ENCODE measurements at regions not wholly inside any gene's neighbourhood (a gene's known extent, or its start where the extent isn't known, plus 50 kb on each side); places are given as distances from the start of the nearest gene placed in this dataset.

- no peak for DNase-seq (ENCODE audit: low read depth, low spot score)
These were observed 98.8 kb upstream of the MYCBP2 start for GRCh38 chr13:77425705-77426104.

- no peak for DNase-seq (ENCODE audit: low read depth, low spot score)
These were observed 96.4 kb upstream of the MYCBP2 start for GRCh38 chr13:77423296-77423695.

GRCh38 chr13:77422724-77423123, 95.8 kb upstream of the MYCBP2 start:
- DNase-seq (ENCODE audit: low read depth, low spot score): no peak

DNA sequence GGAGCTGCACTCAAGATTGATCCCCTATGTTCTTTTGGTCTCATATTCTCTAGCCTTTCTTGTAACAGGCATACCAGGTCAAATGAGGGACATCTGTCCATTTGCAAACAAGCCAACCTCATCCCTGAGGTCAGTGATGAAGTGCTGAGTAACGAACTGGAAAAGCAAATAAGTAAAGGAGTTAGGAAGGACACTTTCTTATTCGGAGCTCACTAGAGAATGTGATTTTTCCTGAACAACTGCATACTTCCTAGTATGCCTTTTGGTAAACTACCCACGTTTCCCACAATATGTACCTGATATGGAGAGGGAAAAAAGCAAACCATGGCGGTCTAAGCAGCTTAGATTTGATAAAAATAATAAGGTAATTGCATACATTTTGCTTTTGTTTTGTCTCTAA, 91.0 kb upstream of the MYCBP2 start:
- DNase-seq (ENCODE audit: low read depth, low spot score): no peak

DNA sequence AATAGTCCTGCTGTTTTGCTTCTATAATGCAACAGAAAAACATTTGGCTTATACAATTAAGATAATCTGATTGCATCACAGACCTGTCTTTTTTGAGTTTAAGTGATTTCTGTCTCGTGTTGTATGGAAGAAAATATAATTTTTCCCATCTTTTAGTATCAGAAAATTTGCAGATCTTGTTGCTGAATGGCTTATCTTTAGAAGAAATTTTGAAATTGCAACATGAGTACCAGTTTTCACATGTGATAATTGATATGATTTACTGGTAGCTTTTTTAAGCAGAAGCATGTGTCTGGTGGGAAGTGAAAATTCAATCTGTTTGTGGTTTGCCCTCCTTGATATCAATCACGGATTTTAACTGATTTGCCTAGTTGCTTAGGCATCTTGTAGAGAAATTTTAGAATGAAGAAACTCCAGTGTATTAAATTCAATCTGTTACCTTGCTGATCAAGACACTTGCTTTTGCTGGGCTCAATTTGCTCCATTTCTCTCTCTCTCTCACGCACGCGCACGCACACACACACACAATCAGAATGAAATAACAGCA, 89.8 kb upstream of the MYCBP2 start:
- no peak for DNase-seq (ENCODE audit: low read depth, low spot score)

- no peak for DNase-seq (ENCODE audit: low read depth, low spot score)
These were observed 88.6 kb upstream of the MYCBP2 start for GRCh38 chr13:77415253-77416071.

- no peak for DNase-seq (ENCODE audit: low read depth, low spot score)
These were observed 86.0 kb upstream of the MYCBP2 start for GRCh38 chr13:77412860-77413259.

DNA sequence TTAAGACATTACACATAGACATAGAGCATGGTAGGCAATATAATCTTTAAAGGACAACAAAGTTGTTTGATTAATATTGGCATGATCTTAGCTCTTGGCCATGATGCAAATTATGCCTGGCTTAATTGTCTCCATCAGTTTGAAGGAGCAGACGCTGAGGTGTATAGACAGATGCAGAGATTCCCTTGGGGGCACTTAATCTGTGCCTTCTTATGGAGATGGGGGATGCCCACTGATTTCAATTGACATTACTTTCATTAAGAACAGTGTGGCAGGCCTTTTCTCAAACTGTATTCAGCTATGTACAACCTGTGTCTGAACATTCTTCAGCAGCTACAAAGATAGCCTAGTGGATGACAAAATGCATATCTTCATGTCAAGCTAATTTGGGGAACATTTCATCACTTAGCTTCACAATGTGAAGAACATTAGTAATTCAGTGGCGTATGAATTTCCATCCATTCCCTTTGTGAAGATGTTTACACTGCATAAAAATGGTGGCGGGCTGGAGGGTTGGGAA, 85.3 kb upstream of the MYCBP2 start:
- no peak for DNase-seq (ENCODE audit: low read depth, low spot score)

DNA sequence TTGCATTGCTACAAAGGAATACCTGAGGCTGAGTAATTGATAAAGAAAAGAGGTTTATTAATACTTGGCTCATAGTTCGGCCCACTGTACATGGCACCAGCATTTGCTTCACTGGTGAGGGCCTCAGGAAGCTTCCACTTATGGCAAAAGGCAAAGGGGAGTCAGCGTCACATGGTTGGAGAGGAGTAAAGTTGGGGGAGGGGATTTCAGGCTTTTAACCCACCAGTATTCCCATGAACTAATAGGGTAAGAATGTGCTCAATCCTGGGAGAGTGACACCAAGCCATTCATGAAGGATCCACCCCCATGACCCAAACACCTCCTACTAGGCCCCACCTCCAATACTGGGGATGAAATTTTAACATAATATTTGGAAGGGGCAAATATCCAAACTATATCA, 82.5 kb upstream of the MYCBP2 start:
- DNase-seq (ENCODE audit: low read depth, low spot score): no peak

- no peak for DNase-seq (ENCODE audit: low read depth, low spot score)
These were observed 79.9 kb upstream of the MYCBP2 start for GRCh38 chr13:77406644-77407440.

DNA sequence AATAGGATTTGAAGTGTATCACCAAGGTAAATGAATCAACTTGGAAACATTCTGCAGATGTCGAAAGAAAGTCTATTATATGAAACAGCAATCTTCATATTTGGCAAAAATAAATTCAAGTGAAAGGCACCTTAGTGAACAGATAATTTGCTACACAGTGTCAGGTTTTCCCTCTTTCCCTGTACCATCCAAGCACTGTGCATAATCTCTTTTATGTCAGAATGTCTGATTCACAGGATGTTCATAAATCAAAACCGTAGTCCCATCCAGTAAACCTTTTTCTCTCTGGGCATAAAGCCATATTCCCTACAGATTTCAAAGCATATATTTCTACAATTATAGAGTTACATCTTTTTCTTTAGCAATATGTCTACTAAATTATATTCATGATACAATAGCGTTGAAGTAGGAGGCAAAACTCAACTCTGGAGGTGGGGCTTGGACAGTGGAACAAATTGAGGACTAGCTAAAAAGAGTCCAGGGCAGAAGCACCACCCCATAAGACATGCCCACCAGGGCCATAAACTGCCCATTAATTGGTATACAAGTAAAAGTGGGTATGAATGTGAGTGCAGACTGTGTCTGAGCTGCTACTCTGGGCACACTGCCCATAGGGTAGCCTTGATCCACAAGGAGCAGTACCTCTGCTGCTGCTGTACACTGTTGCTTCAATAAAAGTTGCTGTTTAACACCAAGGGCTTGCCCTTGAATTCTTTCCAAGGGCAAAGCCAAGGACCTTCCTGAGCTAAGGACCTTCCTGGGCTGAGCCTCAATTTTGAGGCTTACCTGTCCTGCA, 72.1 kb upstream of the MYCBP2 start:
- no peak for DNase-seq (ENCODE audit: low read depth, low spot score)

DNA sequence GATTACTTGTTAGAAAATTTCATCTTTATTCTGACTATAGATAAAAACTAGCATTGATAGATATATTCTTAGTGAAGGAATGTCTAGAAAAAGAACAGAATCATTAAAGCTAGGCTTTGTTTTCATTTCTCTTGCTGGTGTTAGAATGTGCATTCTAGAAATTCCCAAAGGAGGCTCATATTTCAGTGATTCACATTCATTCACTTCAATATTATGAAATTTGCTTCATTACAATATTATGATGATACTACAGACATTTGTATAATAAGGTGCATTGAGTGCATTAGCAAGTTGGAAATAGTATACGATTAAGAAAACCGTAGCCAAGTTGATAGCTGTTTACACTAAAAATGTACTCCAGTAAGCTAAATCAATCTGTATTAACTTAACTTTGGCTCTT, 70.7 kb upstream of the MYCBP2 start:
- no peak for DNase-seq (ENCODE audit: low read depth, low spot score)

DNA sequence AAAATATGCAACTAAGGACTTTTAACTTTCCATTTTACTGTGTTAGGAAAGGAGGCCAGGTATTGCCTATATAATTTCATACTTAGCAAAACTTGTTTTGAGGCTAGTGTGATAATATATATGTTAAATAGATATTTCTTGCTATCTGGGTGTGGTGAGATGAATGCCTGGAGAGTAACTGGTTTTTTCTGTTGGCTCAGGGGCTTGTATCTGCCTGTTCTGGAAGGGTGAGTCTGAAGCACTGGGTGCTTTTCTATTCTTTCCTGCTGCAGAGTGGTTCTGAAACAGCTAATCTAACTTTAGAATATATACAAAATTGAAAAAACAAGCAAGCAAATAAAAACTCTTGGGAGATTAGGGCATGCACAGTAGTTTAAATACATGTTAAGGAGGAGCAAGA, 64.6 kb upstream of the MYCBP2 start:
- DNase-seq (ENCODE audit: low read depth, low spot score): no peak

- no peak for DNase-seq (ENCODE audit: low read depth, low spot score)
These were observed 63.5 kb upstream of the MYCBP2 start for GRCh38 chr13:77390391-77390790.

DNA sequence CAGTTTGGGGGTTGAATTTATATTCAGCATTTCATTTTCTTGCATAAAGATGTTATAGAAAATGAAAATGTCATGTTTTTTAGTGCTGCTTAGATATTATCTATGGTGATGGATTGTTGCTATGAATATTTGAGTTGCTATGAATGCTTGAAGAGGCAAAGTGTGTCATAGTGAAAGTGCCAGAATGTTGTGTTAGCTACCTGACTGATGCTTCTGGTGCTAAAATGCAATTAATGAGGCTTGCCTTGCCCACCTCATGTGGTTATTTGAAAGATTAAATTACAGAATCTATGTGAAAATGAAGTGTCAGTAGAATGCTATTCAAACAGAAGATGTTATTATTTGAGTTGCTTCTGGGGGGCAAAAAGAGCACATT, 62.7 kb upstream of the MYCBP2 start:
- DNase-seq (ENCODE audit: low read depth, low spot score): no peak

GRCh38 chr13:77388944-77389624, 62.2 kb upstream of the MYCBP2 start:
- DNase-seq (ENCODE audit: low read depth, low spot score): no peak

DNA sequence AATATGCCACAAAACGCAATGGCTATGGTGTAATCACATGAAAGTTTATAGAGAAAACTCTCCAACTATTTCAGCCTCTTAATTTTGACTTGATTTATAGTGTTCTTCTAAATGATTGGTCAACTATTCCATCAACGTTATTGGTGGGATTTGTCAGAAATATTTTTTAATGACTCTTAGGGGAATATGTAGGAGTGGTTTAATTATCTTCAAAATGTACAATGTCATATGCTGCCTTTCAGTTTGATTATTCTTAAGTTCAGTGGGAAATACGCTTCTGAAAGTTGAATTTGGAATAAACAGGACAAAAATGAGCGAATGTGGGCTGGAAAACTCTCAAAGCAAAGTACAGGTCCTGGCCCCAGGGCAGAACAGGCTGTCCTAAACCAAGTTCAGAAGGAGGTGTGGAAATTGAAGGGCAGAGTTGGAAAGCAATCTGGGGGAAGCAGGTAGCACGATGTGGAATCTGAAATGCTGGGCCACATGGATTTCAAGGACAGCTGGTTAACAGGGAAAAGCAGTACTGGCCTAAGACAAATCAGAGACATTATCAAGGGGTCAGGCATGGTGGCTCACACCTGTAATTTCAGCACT, 60.8 kb upstream of the MYCBP2 start:
- DNase-seq (ENCODE audit: low read depth, low spot score): no peak

- DNase-seq (ENCODE audit: low read depth, low spot score): peak; percentile 85
These were observed 60.1 kb upstream of the MYCBP2 start for GRCh38 chr13:77386880-77387606.

GRCh38 chr13:77386046-77386445, 59.2 kb upstream of the MYCBP2 start:
- no peak for DNase-seq (ENCODE audit: low read depth, low spot score)

DNA sequence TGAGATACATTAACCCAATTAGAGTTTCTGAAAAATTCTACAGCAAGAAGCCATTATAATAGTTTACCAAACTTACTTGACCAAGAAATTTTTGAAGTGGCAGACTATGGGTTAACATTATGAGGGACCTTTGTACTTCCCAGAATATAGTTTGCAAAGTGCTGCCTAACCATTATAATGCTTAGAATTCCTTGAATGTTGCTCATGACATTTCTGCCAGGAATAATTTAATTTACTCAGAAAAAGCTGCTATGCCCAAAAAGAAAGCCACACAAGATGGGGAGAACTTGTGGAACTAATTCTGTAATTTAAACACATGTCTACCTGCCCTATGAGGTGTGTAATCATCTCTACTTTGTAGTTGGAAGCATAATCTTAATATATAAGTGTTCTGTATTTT, 58.1 kb upstream of the MYCBP2 start:
- DNase-seq (ENCODE audit: low read depth, low spot score): peak; percentile 66
